ENCODE measurements at regions not wholly inside any gene's neighbourhood (a gene's known extent, or its start where the extent isn't known, plus 50 kb on each side); places are given as distances from the start of the nearest gene placed in this dataset.
"Not testable (repeated sequence)": the region's sequence is repeated elsewhere in the genome, so short reads cannot be mapped to it uniquely, and the experiment has no call there.

DNA sequence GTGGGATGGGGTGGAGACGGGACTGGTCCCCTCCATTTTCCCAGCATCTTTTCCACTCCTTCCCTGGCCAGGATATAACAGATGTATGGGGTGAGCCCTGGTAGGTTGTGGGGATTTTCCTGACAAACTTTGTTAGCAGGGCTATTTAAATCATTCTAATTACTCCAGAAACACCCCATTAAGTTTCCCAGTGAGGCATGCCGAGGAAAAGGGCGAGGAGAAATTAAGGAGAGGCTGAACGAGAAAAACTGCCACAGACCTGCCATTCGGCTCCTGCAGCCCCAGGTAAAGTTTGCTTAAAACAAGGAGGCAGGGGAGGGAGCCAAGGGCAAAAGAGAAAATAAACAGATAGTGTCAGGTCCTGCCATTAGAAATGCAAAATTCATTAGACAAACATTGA is 428.2 kb downstream of the BUD13 start:
- Histone ChIP-seq H3K4me1 (ENCODE audit: low read length) (peaks cover 7% of the 10 kb centered on the region; the same call in 1 of the 2 replicates), H4K20me1 (ENCODE audit: insufficient read depth, low read length) (no peaks in the 10 kb centered on the region), H3K27me3 (ENCODE audit: low read depth, low read length) (0 out of 2 replicates have a peak, but pooled peaks cover under 1% of the 10 kb centered on the region), H3K9me3 (ENCODE audit: insufficient read depth, low read length) (no peaks in the 10 kb centered on the region), H3K4me2 (ENCODE audit: low read length) (no peak overlapping the region), H3K4me3 (ENCODE audit: low read length) (no peak overlapping the region), H3K36me3 (replicated peaks; ENCODE audit: low read depth, low read length) (no peaks in the 10 kb centered on the region), H3K27ac (ENCODE audit: low read length) (no peak overlapping the region), H3K79me2 (ENCODE audit: low read length) (no peaks in the 10 kb centered on the region), H3K9ac (ENCODE audit: low read length) (no peak overlapping the region), H2AFZ (ENCODE audit: low read depth, low read length) (no peak overlapping the region)
- TF ChIP-seq, protein P1, sequence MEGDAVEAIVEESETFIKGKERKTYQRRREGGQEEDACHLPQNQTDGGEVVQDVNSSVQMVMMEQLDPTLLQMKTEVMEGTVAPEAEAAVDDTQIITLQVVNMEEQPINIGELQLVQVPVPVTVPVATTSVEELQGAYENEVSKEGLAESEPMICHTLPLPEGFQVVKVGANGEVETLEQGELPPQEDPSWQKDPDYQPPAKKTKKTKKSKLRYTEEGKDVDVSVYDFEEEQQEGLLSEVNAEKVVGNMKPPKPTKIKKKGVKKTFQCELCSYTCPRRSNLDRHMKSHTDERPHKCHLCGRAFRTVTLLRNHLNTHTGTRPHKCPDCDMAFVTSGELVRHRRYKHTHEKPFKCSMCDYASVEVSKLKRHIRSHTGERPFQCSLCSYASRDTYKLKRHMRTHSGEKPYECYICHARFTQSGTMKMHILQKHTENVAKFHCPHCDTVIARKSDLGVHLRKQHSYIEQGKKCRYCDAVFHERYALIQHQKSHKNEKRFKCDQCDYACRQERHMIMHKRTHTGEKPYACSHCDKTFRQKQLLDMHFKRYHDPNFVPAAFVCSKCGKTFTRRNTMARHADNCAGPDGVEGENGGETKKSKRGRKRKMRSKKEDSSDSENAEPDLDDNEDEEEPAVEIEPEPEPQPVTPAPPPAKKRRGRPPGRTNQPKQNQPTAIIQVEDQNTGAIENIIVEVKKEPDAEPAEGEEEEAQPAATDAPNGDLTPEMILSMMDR (IDR thresholded peaks at IDR 0.05; ENCODE audit: low read depth, low read length): no peak
- no peak for TF ChIP-seq EZH2phosphoT487 (IDR thresholded peaks at IDR 0.05; ENCODE audit: low read depth)

DNA sequence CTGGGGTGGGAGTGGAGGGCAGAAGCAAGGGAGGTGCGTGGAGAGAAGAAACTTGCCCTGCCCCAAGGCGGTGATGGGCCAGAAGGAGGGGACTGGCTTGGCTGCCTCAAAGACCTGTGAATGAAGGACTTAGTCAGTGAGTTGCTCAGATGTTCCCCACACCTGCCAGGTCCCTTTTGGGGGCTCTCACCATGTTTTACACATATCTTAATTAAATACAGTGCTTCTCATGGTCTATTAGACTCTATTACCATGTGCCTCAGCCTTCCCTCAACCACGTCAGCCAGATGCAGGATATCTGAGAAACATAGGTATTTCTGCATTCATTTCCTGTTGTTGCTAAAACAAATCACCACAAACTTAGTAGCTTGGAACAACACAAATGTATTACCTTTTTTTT is 429.5 kb downstream of the BUD13 start:
- H3K27me3 ChIP-seq (ENCODE audit: low read depth, low read length): peaks cover 4% of the 10 kb centered on the region; the same call in 1 of the 2 replicates
- no peaks in the 10 kb centered on the region for H3K9me3 ChIP-seq (ENCODE audit: insufficient read depth, low read length)
- no peaks in the 10 kb centered on the region for H3K36me3 ChIP-seq (replicated peaks; ENCODE audit: low read depth, low read length)
- H3K4me2 ChIP-seq (ENCODE audit: low read length): no peak overlapping the region
- no peak for TF ChIP-seq EZH2phosphoT487 (IDR thresholded peaks at IDR 0.05; ENCODE audit: low read depth)
- TF ChIP-seq, protein P1 (IDR thresholded peaks at IDR 0.05; ENCODE audit: low read depth, low read length): no peak
- H3K4me1 ChIP-seq (ENCODE audit: low read length): peaks cover 3% of the 10 kb centered on the region; the same call in 1 of the 2 replicates
- H3K79me2 ChIP-seq (ENCODE audit: low read length): no peaks in the 10 kb centered on the region
- no peaks in the 10 kb centered on the region for H4K20me1 ChIP-seq (ENCODE audit: insufficient read depth, low read length)
- H2AFZ ChIP-seq (ENCODE audit: low read depth, low read length): no peak overlapping the region
- no peak overlapping the region for H3K27ac ChIP-seq (ENCODE audit: low read length)
- no peak overlapping the region for H3K9ac ChIP-seq (ENCODE audit: low read length)
- no peak overlapping the region for H3K4me3 ChIP-seq (ENCODE audit: low read length)

DNA sequence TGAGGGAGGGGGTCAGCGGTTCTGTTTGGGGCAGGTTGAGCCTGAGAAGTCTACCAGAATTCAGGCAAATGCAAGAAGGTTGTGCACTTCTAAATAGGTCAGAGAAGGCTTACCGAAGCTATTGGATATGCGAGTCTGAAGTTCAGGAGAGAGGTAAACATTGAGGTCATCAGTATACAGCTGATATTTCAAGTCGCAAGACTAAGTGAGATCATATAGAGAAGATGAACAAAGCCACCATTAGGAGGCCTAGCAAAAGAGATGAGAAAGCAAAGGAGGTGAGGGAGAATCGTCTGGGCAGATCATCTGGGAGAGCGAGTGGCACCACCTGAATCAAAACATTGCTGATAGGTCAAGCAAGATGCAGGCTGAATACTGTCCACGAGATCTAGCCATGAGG is 430.6 kb downstream of the BUD13 start:
- Histone ChIP-seq H3K36me3 (replicated peaks; ENCODE audit: low read depth, low read length) (no peaks in the 10 kb centered on the region), H3K27ac (ENCODE audit: low read length) (no peak overlapping the region), H3K9me3 (ENCODE audit: insufficient read depth, low read length) (no peaks in the 10 kb centered on the region), H3K27me3 (ENCODE audit: low read depth, low read length) (peaks cover 4% of the 10 kb centered on the region; the same call in 1 of the 2 replicates), H3K4me1 (ENCODE audit: low read length) (no peaks in the 10 kb centered on the region), H3K9ac (ENCODE audit: low read length) (no peak overlapping the region), H2AFZ (ENCODE audit: low read depth, low read length) (no peak overlapping the region), H3K4me2 (ENCODE audit: low read length) (no peak overlapping the region), H3K79me2 (ENCODE audit: low read length) (no peaks in the 10 kb centered on the region), H3K4me3 (ENCODE audit: low read length) (no peak overlapping the region), H4K20me1 (ENCODE audit: insufficient read depth, low read length) (no peaks in the 10 kb centered on the region)
- TF ChIP-seq EZH2phosphoT487 (IDR thresholded peaks at IDR 0.05; ENCODE audit: low read depth): no peak
- TF ChIP-seq, protein P1 (IDR thresholded peaks at IDR 0.05; ENCODE audit: low read depth, low read length): no peak

DNA sequence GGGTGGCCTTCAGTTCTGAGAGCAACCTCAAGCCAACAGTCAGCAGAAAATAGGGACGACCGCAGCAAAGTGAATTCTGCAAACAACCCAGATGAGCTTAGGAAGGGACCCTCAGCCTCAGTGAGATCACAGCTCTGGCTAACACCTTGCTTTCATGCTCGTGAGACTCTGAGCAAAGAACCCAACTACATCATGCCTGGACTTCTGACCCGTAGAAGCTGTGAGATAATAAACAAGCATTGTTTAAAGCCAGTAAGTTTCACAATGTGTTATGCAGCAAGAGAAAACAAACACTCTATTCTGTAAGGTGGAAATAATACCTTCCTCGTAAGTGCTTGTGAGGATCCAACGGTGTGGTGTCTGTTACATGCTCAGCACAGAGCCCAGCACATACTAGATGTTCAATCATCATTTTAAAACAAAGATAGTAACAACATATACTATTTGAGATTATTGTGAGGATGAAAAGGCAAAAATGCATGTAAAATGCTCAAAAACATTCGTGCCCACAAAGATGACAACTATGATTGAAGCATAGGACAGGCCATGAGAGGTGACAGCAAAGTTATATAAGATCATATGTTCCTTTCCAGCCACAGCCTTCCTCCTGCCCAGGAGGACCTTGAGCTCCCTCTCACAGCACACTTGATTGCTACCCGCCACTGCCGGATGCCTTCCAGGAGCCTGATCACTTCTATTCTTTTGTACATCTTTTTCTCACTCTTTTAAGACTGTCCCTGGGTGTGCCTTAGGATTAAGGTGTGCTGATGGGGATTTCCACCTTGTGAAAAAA is 433.3 kb downstream of the BUD13 start:
- H3K4me3 ChIP-seq (ENCODE audit: low read length): no peak overlapping the region
- H3K9me3 ChIP-seq (ENCODE audit: insufficient read depth, low read length): no peaks in the 10 kb centered on the region
- H3K9ac ChIP-seq (ENCODE audit: low read length): no peak overlapping the region
- H3K4me1 ChIP-seq (ENCODE audit: low read length): no peaks in the 10 kb centered on the region
- H3K27me3 ChIP-seq (ENCODE audit: low read depth, low read length): peaks cover 8% of the 10 kb centered on the region; the same call in 1 of the 2 replicates
- no peaks in the 10 kb centered on the region for H4K20me1 ChIP-seq (ENCODE audit: insufficient read depth, low read length)
- no peak overlapping the region for H2AFZ ChIP-seq (ENCODE audit: low read depth, low read length)
- no peak overlapping the region for H3K4me2 ChIP-seq (ENCODE audit: low read length)
- H3K79me2 ChIP-seq (ENCODE audit: low read length): no peaks in the 10 kb centered on the region
- TF ChIP-seq, protein P1 (IDR thresholded peaks at IDR 0.05; ENCODE audit: low read depth, low read length): no peak
- TF ChIP-seq EZH2phosphoT487 (IDR thresholded peaks at IDR 0.05; ENCODE audit: low read depth): no peak
- H3K27ac ChIP-seq (ENCODE audit: low read length): no peak overlapping the region
- no peaks in the 10 kb centered on the region for H3K36me3 ChIP-seq (replicated peaks; ENCODE audit: low read depth, low read length)

DNA sequence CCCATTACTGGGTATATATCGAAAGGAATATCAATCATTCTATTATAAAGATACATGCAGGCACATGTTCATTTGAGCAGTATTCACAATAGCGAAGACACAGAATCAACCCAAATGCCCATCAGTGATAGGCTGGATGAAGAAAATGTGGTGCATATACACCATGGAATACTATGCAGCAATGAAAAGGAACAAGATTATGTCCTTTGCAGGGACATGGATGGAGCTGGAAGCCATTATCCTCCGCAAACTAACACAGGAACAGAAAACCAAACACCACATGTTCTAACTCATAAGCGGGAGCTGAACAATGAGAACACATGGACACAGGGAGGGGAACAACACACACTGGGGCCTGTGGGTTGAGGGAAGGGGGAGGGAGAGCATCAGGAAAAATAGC is 434.3 kb downstream of the BUD13 start:
- not testable (repeated sequence) for H3K27ac ChIP-seq (ENCODE audit: low read length); H3K9ac ChIP-seq (ENCODE audit: low read length); H3K36me3 ChIP-seq (replicated peaks; ENCODE audit: low read depth, low read length); H3K79me2 ChIP-seq (ENCODE audit: low read length); H4K20me1 ChIP-seq (ENCODE audit: insufficient read depth, low read length); H3K4me1 ChIP-seq (ENCODE audit: low read length); H3K9me3 ChIP-seq (ENCODE audit: insufficient read depth, low read length); H3K4me3 ChIP-seq (ENCODE audit: low read length); H3K4me2 ChIP-seq (ENCODE audit: low read length); H2AFZ ChIP-seq (ENCODE audit: low read depth, low read length)
- peaks cover 17% of the 10 kb centered on the region; the same call in 1 of the 2 replicates for H3K27me3 ChIP-seq (ENCODE audit: low read depth, low read length)

Measured in OCI-LY3 (cell line).